Activated CD4-positive, alpha-beta T cell treated with anti-CD3 and anti-CD28 coated beads for 36 hours (primary cell): ENCODE measurements at regions not wholly inside any gene's neighbourhood (a gene's known extent, or its start where the extent isn't known, plus 50 kb on each side); places are given as distances from the start of the nearest gene placed in this dataset.
"Not testable (repeated sequence)": the region's sequence is repeated elsewhere in the genome, so short reads cannot be mapped to it uniquely, and the experiment has no call there.

ENCODE experiments used
- ATAC-seq: fragments of 200-7000 bp; cut with Tn5 transposase; one replicate; pipeline ENCODE4 v1.10.0; 2021; ENCODE audit warnings: mild to moderate bottlenecking, moderate library complexity
- CTCF ChIA-PET: fragments of 350-600 bp; sonication (Branson Sonifier 250); formaldehyde crosslinking; loops from one replicate; lab custom pipeline; 2021; ENCODE audit warnings: antibody characterized with exemption; lab: Charles Lee
- POLR2A ChIA-PET: fragments of 350-600 bp; sonication (Branson Sonifier 250); formaldehyde crosslinking; loops from one replicate; lab custom pipeline; 2021; ENCODE audit warnings: antibody characterized with exemption, inconsistent platforms; lab: Charles Lee
- DNase-seq: peaks from one replicate; pipeline ENCODE4 v3.0.0-alpha.2; 2020
- H3K27ac Mint-ChIP-seq: one replicate; pipeline ENCODE4 v1.8.0; 2021; ENCODE audit warnings: mixed read lengths
- H3K27me3 Mint-ChIP-seq: one replicate; pipeline ENCODE4 v1.8.0; 2021; ENCODE audit warnings: mixed read lengths
- H3K36me3 Mint-ChIP-seq: one replicate; pipeline ENCODE4 v1.8.0; 2021; ENCODE audit warnings: low read depth, mixed read lengths
- H3K4me1 Mint-ChIP-seq: one replicate; pipeline ENCODE4 v1.8.0; 2021; ENCODE audit warnings: mixed read lengths
- H3K4me3 Mint-ChIP-seq: one replicate; pipeline ENCODE4 v1.8.0; 2021; ENCODE audit warnings: mild to moderate bottlenecking, moderate library complexity, mixed read lengths
- H3K9me3 Mint-ChIP-seq: one replicate; pipeline ENCODE4 v1.8.0; 2021; ENCODE audit warnings: low read depth, mixed read lengths
- intact Hi-C, 2 experiments: fragments of 100-400 bp; cut with DNase I in 1 of 2; cut with micrococcal nuclease in 1 of 2; formaldehyde crosslinking; loops; one replicate each; pipeline versions ENCODE4 v1.14.2 to v1.15.1; 2022 to 2024; cut with DNase I, micrococcal nuclease

DNA sequence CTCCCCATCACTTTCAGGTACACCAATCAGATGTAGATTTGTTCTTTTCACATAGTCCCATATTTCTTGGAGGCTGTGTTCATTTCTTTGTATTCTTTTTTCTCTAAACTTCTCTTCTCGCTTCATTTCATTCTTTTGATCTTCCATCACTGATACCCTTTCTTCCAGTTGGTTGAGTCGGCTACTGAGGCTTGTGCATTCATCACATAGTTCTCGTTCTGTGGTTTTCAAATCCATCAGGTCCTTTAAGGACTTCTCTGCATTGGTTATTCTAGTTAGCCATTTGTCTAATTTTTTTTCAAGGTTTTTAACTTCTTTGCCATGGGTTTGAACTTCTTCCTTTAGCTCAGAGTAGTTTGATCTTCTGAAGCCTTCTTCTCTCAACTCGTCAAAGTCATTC is 128.0 kb upstream of the ELOVL6 start:
- ATAC-seq, DNase-seq, H3K27ac Mint-ChIP-seq, POLR2A ChIA-PET, H3K9me3 Mint-ChIP-seq, H3K4me1 Mint-ChIP-seq, CTCF ChIA-PET, H3K4me3 Mint-ChIP-seq, H3K36me3 Mint-ChIP-seq, intact Hi-C loops: not testable (repeated sequence)
- peaks cover 34% of the 10 kb centered on the region for H3K27me3 Mint-ChIP-seq

DNA sequence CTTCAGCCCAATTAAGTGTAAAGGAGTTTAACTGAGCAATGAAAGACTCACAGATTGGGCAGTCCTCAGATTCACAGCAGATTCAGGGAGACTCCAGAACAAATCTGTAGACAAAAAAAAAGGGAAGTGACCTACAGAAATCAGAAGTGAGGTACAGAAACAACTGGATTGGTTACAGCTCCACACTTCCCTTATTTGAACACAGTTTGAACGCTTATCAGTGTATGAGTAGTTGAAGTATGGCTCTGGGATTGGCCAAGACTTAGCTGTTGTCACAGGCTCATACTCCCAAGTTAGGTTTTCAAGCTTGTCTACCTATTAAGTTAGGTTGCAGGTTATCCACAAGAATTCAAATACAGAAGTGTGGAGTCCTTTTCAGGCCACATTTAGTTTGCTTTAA is 112.4 kb upstream of the ELOVL6 start:
- H3K27ac Mint-ChIP-seq, result no peak overlapping the region
- intact Hi-C loops, result no loop called here
- H3K4me1 Mint-ChIP-seq, result no peaks in the 10 kb centered on the region
- POLR2A ChIA-PET, result no interaction called here
- H3K36me3 Mint-ChIP-seq, result no peaks in the 10 kb centered on the region
- peaks cover 16% of the 10 kb centered on the region for H3K27me3 Mint-ChIP-seq
- ATAC-seq (no peak), DNase-seq (no peak)
- CTCF ChIA-PET, result interaction anchor here (1.1 to 1.2 kb wide), 2 partner anchors 26 to 190 kb away, joined by 3 read pairs; no protein-coding TSS in a partner anchor
- no peaks in the 10 kb centered on the region for H3K9me3 Mint-ChIP-seq
- H3K4me3 Mint-ChIP-seq, result no peak overlapping the region

DNA sequence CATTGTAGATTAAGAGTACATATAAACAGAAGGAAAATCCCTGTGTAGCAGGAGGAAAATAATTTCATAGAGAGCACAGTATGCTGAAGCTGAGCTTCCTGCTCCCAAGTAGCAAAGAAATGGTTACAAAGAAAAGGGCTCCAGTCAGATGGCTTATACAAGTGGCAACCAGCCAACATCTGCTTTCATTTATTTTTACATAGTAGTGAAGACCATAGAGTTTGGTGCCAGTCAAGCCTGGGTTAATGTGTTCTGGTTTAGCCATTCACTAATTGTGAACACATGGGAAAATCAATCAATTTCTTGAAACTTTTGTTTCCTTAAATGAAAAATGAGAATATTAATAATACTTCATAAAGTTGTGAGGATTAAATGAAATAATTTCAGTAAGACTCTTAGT is 111.3 kb upstream of the ELOVL6 start:
- H3K27me3 Mint-ChIP-seq, result peaks cover 16% of the 10 kb centered on the region
- POLR2A ChIA-PET, result no interaction called here
- no peak overlapping the region for H3K27ac Mint-ChIP-seq
- no peak overlapping the region for H3K4me3 Mint-ChIP-seq
- CTCF ChIA-PET, result interaction anchor here (1.2 kb wide), 1 partner anchor 25 kb away, joined by 3 read pairs; no protein-coding TSS in a partner anchor
- no peaks in the 10 kb centered on the region for H3K4me1 Mint-ChIP-seq
- no peak for ATAC-seq
- H3K9me3 Mint-ChIP-seq, result no peaks in the 10 kb centered on the region
- intact Hi-C loops, result no loop called here
- DNase-seq, result no peak
- no peaks in the 10 kb centered on the region for H3K36me3 Mint-ChIP-seq

DNA sequence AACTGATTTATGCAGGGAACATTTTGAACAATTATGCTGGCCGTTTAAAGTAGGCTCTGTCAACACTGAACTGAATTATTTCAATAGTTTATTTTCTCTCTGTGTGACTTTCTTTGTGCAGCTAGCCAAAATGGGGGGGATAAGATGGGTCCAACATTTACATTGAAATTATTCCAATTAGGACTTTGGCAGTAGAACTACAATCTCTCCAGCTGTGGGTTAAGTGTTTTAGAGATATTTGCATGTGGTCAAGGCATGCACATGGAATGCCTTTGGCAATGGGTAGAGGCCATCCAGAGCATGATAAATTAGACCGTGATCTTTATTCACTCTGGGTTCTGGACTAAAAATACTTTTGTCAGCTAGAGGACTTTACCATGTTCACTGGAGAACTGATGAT is 107.9 kb upstream of the ELOVL6 start:
- DNase-seq (no peak), ATAC-seq (no peak)
- no peak overlapping the region for H3K27ac Mint-ChIP-seq
- H3K36me3 Mint-ChIP-seq, result no peaks in the 10 kb centered on the region
- H3K4me3 Mint-ChIP-seq, result no peak overlapping the region
- H3K4me1 Mint-ChIP-seq, result no peaks in the 10 kb centered on the region
- no peaks in the 10 kb centered on the region for H3K9me3 Mint-ChIP-seq
- CTCF ChIA-PET, result interaction anchor here (0.7 to 1.4 kb wide), 3 partner anchors 9 to 300 kb away, joined by 3 to 4 read pairs (median 3); no protein-coding TSS in a partner anchor
- intact Hi-C loops, result no loop called here
- POLR2A ChIA-PET, result no interaction called here
- peaks cover 21% of the 10 kb centered on the region for H3K27me3 Mint-ChIP-seq

DNA sequence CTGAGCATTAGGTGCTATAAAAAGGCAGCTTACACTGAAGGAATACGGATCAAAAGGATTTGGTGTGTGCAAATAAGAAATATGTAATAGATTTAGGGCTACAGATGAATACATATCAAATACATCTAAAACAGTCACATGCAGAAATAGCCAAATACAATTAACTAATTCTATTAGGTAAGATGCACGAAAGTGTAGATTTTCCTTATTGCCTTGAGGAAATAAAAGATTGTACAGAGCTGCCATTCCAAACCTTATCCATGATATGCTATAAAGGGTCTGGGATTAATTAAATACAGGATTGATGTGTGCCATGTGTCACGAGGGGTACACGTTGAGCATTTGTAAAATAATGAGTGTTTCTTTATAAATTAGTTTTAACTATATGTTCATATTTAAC is 107.0 kb upstream of the ELOVL6 start:
- no peaks in the 10 kb centered on the region for H3K36me3 Mint-ChIP-seq
- CTCF ChIA-PET, result interaction anchor here (1.4 kb wide), 1 partner anchor 10 kb away, joined by 4 read pairs; no protein-coding TSS in a partner anchor
- peaks cover 21% of the 10 kb centered on the region for H3K27me3 Mint-ChIP-seq
- DNase-seq (no peak), ATAC-seq (no peak)
- H3K9me3 Mint-ChIP-seq, result no peaks in the 10 kb centered on the region
- H3K4me1 Mint-ChIP-seq, result no peaks in the 10 kb centered on the region
- H3K4me3 Mint-ChIP-seq, result no peak overlapping the region
- intact Hi-C loops, result no loop called here
- no peak overlapping the region for H3K27ac Mint-ChIP-seq
- POLR2A ChIA-PET, result no interaction called here

DNA sequence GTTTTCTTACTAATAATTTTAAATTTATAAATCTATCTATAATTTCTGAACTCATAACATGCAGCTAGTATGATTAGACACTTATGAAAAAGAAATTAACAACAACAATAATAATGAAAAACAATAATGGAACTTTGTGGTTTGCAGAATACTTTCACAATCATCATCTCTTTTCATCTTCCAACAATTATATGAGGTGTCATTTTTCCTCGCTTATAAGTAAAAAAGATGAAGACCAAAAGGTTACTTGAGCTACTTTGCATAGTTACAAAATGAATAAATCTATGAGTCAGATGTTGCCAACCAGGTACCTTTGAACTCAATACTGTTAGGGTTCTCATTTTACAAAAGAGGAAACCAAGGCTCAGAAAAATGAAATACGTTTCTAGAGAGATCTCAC is 98.5 kb upstream of the ELOVL6 start:
- intact Hi-C loops, result loop anchor here (1.0 to 2.0 kb wide), 3 partner anchors 10 to 209 kb away; partner anchors contain the start of gene ELOVL6 (in 1 of the 2)

DNA sequence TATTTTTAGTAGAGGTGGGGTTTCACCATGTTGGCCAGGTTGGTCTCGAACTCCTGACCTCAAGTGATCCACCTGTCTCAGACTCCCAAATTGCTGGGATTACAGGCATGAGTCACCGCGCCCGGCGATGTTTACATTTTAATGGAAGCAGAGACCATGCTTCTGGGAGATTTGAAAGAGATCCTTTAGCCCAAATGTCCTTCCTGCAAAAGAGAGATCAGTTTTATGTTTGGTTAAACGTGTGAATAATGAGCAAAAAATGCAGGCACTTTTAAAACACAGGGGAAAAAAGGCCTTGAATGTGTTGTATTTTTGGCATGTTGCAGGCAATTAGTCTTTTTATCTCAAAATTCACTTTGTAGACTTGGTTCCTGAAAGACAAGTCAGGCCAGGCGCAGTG is 95.8 kb upstream of the ELOVL6 start:
- no peak overlapping the region for H3K27ac Mint-ChIP-seq
- H3K27me3 Mint-ChIP-seq, result peaks cover 42% of the 10 kb centered on the region
- ChIA-PET POLR2A (interaction anchor here (0.6 kb wide), 1 partner anchor 849 kb away, joined by 3 read pairs; no protein-coding TSS in a partner anchor), CTCF (no interaction called here)
- DNase-seq (no peak), ATAC-seq (no peak)
- intact Hi-C loops, result no loop called here
- no peak overlapping the region for H3K4me3 Mint-ChIP-seq
- no peaks in the 10 kb centered on the region for H3K36me3 Mint-ChIP-seq
- no peaks in the 10 kb centered on the region for H3K9me3 Mint-ChIP-seq
- peaks cover 14% of the 10 kb centered on the region for H3K4me1 Mint-ChIP-seq

More for the DNA sequence above, 98.5 kb upstream of the ELOVL6 start:
- no peaks in the 10 kb centered on the region for H3K9me3 Mint-ChIP-seq
- peaks cover 32% of the 10 kb centered on the region for H3K27me3 Mint-ChIP-seq
- H3K36me3 Mint-ChIP-seq, result no peaks in the 10 kb centered on the region
- CTCF ChIA-PET, result interaction anchor here (0.8 to 1.7 kb wide), 4 partner anchors 10 to 291 kb away, joined by 3 to 6 read pairs (median 4); no protein-coding TSS in a partner anchor
- DNase-seq (no peak), ATAC-seq (peak; percentile 87)
- no peak overlapping the region for H3K27ac Mint-ChIP-seq
- POLR2A ChIA-PET, result interaction anchor here (0.6 to 2.1 kb wide), 5 partner anchors 8 to 1977 kb away, joined by 3 to 10 read pairs (median 4); no protein-coding TSS in a partner anchor
- H3K4me1 Mint-ChIP-seq, result peaks cover 14% of the 10 kb centered on the region
- no peak overlapping the region for H3K4me3 Mint-ChIP-seq

DNA sequence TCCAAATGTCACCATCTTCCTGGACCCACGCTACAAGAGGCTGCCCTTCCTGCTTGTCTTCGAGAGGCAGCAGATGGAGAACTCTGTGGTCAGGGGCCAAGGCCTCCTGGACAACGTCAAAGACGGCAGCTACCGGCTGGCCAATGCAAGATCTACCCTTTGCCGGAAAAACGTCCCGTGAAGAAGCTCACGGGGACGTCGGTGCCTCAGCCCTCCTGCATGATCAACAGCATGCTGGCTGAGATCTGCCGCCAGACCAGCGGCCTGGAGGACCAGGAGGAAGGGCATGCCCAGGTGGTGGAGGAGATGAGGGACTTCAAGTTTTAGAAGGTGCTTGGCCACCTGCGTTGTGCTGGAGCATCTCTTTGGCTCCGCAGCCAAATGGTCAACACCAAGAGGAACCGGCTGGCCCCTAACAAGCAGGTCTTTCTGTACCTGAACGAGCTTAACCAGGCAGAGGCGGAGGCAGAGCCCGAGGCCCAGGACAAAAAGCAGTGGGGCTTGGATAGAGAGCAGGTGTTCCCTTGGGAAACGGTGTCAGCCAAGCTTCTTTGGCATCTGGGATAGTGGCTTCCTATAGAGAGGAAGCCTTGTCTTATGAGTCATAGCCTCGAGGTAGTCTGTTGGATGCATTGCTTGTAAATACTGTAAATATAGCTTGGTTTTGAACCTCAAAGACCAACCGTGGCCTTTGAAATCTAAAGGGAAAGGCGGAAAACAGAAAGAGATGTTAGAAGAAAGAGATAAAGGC is 94.8 kb upstream of the ELOVL6 start:
- ChIA-PET CTCF (interaction anchor here (0.6 kb wide), 1 partner anchor 870 kb away, joined by 3 read pairs; no protein-coding TSS in a partner anchor), POLR2A (no interaction called here)
- intact Hi-C loops, result no loop called here
- Mint-ChIP-seq H3K4me3 (no peak overlapping the region), H3K36me3 (no peaks in the 10 kb centered on the region), H3K4me1 (peaks cover 14% of the 10 kb centered on the region), H3K27ac (no peak overlapping the region), H3K9me3 (no peaks in the 10 kb centered on the region), H3K27me3 (peaks cover 42% of the 10 kb centered on the region)
- ATAC-seq (no peak), DNase-seq (no peak)

DNA sequence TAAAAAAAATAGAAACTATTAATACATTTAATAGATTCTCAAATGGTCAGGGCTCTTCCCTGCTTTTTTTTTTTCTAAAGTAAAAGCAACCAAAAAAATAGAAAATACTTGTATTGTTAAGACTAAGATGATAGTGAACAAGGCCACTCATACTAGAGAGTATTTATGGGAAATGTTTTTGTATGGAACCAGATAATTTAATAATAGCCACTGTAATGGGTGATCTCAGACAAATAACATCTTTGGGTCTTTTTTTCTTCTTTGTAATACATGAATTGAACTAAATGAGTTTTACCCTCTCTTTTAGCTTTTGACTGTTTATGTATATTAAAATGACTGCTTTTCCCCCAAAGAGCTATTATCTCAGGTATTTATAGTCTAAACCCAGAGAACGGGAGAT is 92.1 kb upstream of the ELOVL6 start:
- intact Hi-C loops, result loop anchor here in 1 of 2 experiments (1.0 kb wide), 1 partner anchor 22 kb away; no protein-coding TSS in a partner anchor
- Mint-ChIP-seq H3K27ac (no peak overlapping the region), H3K36me3 (no peaks in the 10 kb centered on the region), H3K9me3 (no peaks in the 10 kb centered on the region), H3K4me1 (peaks cover 8% of the 10 kb centered on the region), H3K27me3 (peaks cover 39% of the 10 kb centered on the region), H3K4me3 (no peak overlapping the region)
- ATAC-seq, result no peak
- POLR2A ChIA-PET, result no interaction called here
- CTCF ChIA-PET, result no interaction called here
- DNase-seq, result no peak

DNA sequence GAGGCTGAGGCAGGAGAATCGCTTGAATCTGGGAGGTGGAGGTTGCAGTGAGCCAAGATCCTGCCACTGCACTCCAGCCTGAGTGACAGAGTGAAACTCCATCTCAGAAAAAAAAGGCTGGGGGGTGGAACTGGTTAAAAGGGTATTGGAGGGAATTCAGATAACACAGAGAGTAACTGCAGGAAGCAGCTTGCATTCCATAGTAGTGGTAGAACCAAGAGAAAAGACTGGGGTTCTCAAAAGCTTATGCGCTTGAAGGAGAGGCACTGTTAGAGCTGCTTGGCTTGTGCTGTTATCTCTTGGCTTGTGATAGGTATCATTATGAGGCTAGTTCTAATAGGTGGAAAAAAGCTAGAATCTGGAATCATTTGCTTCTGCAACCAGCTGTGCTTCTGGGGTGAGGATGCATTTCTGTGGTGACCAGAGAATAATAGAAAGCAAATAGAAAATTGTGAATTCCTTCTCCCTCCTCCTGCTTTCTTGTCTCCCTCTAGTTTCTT is 91.2 kb upstream of the ELOVL6 start:
- POLR2A ChIA-PET, result interaction anchor here (0.6 kb wide), 1 partner anchor 11 kb away, joined by 3 read pairs; no protein-coding TSS in a partner anchor
- DNase-seq (no peak), ATAC-seq (no peak)
- Mint-ChIP-seq H3K36me3 (no peaks in the 10 kb centered on the region), H3K9me3 (no peaks in the 10 kb centered on the region), H3K27ac (no peak overlapping the region), H3K27me3 (peaks cover 39% of the 10 kb centered on the region), H3K4me1 (peaks cover 8% of the 10 kb centered on the region), H3K4me3 (no peak overlapping the region)
- intact Hi-C loops, result loop anchor here (1.0 to 5.0 kb wide), 2 partner anchors 21 to 342 kb away; no protein-coding TSS in a partner anchor
- CTCF ChIA-PET, result interaction anchor here (0.7 kb wide), 2 partner anchors 17 to 202 kb away, joined by 3 to 5 read pairs; no protein-coding TSS in a partner anchor

DNA sequence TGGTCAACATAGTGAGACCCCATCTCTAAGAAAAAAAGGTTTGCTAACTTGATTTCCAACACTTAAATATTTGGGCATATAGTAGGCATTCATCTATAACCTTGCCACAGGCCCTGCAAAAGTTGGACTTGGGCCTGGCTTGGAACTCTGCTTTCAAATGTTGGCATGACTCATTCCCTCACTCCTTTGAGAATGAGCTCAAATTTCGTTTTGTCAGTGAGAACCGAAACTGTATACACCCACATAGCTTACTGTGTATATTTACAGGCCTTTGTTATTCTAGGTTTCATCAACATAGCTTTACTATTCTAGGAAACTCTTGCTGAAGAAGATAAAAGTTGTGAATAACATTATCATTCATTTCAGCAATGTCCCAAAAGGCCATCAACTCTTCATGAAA is 88.7 kb upstream of the ELOVL6 start:
- Mint-ChIP-seq H3K9me3 (no peaks in the 10 kb centered on the region), H3K27ac (no peak overlapping the region), H3K4me3 (no peak overlapping the region), H3K27me3 (peaks cover 28% of the 10 kb centered on the region), H3K4me1 (peaks cover 8% of the 10 kb centered on the region), H3K36me3 (no peaks in the 10 kb centered on the region)
- ATAC-seq, result peak; percentile 97
- DNase-seq, result peak; percentile 39
- intact Hi-C loops, result loop anchor here (1.0 to 5.0 kb wide), 3 partner anchors 10 to 340 kb away; no protein-coding TSS in a partner anchor
- POLR2A ChIA-PET, result interaction anchor here (0.5 to 1.1 kb wide), 2 partner anchors 10 to 20 kb away, joined by 5 to 10 read pairs; no protein-coding TSS in a partner anchor
- CTCF ChIA-PET, result interaction anchor here (0.6 to 1.0 kb wide), 6 partner anchors 10 to 822 kb away, joined by 3 to 5 read pairs (median 4); no protein-coding TSS in a partner anchor
